BE2C (cell line): ENCODE measurements at regions not wholly inside any gene's neighbourhood (a gene's known extent, or its start where the extent isn't known, plus 50 kb on each side); places are given as distances from the start of the nearest gene placed in this dataset.

Experiments used
- DNase-seq: peaks from one replicate; pipeline ENCODE4 v3.0.0-alpha.2; 2020
- H3K27me3 ChIP-seq: fragments of 250-450 bp; sonication (Bioruptor Pico); 2 replicates; pipeline ENCODE4 v1.5.1; 2020; ENCODE audit warnings: mild to moderate bottlenecking
- H3K36me3 ChIP-seq: fragments of 250-450 bp; sonication (Bioruptor Pico); 2 replicates; pipeline ENCODE4 v1.5.1; 2020; ENCODE audit warnings: mild to moderate bottlenecking
- H3K4me1 ChIP-seq: fragments of 250-450 bp; sonication (Bioruptor Pico); 2 replicates; pipeline ENCODE4 v1.5.1; 2020
- H3K4me3 ChIP-seq: 2 replicates; pipeline ENCODE4 v1.5.1; 2011; ENCODE audit warnings: low read depth, low read length
- H3K9me3 ChIP-seq: fragments of 250-450 bp; sonication (Bioruptor Pico); 2 replicates; pipeline ENCODE4 v1.5.1; 2020
- CTCF ChIP-seq: IDR thresholded peaks from 2 replicates; pipeline ENCODE4 v1.5.1; 2012; ENCODE audit warnings: mild to moderate bottlenecking, low read depth, low read length

GRCh38 chr16:86018071-86018470 lies 119.1 kb downstream of the IRF8 start:
- DNase-seq, result no peak
- no peak for TF ChIP-seq CTCF
- no peaks in the 10 kb centered on the region for H3K4me1 ChIP-seq
- no peaks in the 10 kb centered on the region for H3K36me3 ChIP-seq
- no peak overlapping the region for H3K4me3 ChIP-seq
- H3K27me3 ChIP-seq, result peaks cover 22% of the 10 kb centered on the region
- no peaks in the 10 kb centered on the region for H3K9me3 ChIP-seq

GRCh38 chr16:86018487-86018886 lies 119.5 kb downstream of the IRF8 start:
- H3K36me3 ChIP-seq, result no peaks in the 10 kb centered on the region
- H3K4me1 ChIP-seq, result no peaks in the 10 kb centered on the region
- peaks cover 25% of the 10 kb centered on the region for H3K27me3 ChIP-seq
- DNase-seq, result no peak
- TF ChIP-seq CTCF, result no peak
- no peaks in the 10 kb centered on the region for H3K9me3 ChIP-seq
- H3K4me3 ChIP-seq, result no peak overlapping the region

GRCh38 chr16:86018941-86019340 lies 120.0 kb downstream of the IRF8 start:
- no peak for TF ChIP-seq CTCF
- Histone ChIP-seq H3K36me3 (no peaks in the 10 kb centered on the region), H3K9me3 (no peaks in the 10 kb centered on the region), H3K4me3 (no peak overlapping the region), H3K4me1 (no peaks in the 10 kb centered on the region), H3K27me3 (peaks cover 25% of the 10 kb centered on the region)
- no peak for DNase-seq

GRCh38 chr16:86019446-86020047 lies 120.6 kb downstream of the IRF8 start:
- Histone ChIP-seq H3K4me1 (no peaks in the 10 kb centered on the region), H3K9me3 (no peaks in the 10 kb centered on the region), H3K27me3 (peaks cover 25% of the 10 kb centered on the region), H3K4me3 (no peak overlapping the region), H3K36me3 (no peaks in the 10 kb centered on the region)
- TF ChIP-seq CTCF, result peak; percentile 73
- DNase-seq, result no peak

GRCh38 chr16:86020971-86021370 lies 122.0 kb downstream of the IRF8 start:
- peaks cover 20% of the 10 kb centered on the region for H3K27me3 ChIP-seq
- H3K4me1 ChIP-seq, result no peaks in the 10 kb centered on the region
- no peaks in the 10 kb centered on the region for H3K36me3 ChIP-seq
- no peak for DNase-seq
- no peak for TF ChIP-seq CTCF
- H3K9me3 ChIP-seq, result no peaks in the 10 kb centered on the region
- H3K4me3 ChIP-seq, result no peak overlapping the region

DNA sequence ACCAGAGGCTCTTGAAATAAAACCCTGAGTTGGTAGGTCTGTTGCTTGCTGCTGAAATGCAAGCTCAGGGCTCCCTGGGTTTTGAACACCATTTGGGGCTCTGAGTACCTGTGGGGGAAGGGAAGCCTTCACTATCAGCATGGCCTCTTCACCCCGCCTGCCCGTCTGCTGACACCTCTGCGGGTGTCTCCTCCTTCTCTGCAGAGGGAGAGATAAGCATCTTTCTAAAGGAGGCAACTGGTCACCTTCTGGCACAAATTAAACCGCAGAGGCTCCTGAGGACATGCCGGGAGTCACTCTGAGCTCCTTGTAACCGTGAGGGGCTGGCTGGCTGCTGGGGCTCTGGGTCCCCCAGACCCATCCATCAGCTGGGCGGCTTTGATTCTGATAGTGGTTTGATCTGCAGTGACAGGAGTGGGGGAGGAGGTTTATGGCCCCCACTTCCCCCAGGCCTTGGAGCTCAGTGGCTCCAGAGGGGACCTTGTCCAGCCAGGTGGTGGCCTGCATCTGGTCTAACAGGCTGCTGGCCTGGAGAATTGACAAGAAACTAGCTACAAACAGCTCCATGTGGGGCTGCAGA lies 123.5 kb downstream of the IRF8 start:
- no peaks in the 10 kb centered on the region for H3K4me1 ChIP-seq
- no peak for DNase-seq
- no peak for TF ChIP-seq CTCF
- H3K27me3 ChIP-seq, result peaks cover 9% of the 10 kb centered on the region
- H3K9me3 ChIP-seq, result no peaks in the 10 kb centered on the region
- H3K36me3 ChIP-seq, result no peaks in the 10 kb centered on the region
- H3K4me3 ChIP-seq, result no peak overlapping the region
